Spleen (tissue), 7 donors: ENCODE measurements at regions not wholly inside any gene's neighbourhood (a gene's known extent, or its start where the extent isn't known, plus 50 kb on each side); places are given as distances from the start of the nearest gene placed in this dataset.

Experiments
- POLR2A ChIP-seq, 3 donors: fragments of 450-650 bp; IDR thresholded peaks; one replicate each; pipeline ENCODE4 v1.5.1; 2017; ENCODE audit warnings: antibody characterized with exemption in 3 of 3, mild to moderate bottlenecking in 1 of 3
- POLR2AphosphoS5 ChIP-seq, 3 donors: sonication (generic); formaldehyde crosslinking; IDR thresholded peaks; one replicate each; pipeline ENCODE4 v1.5.1; 2017; ENCODE audit warnings: antibody characterized with exemption in 3 of 3
- TF ChIP-seq, protein P1 (sequence below), 11 experiments: fragments of 200-600 bp in 7 of 11; fragments of 450-650 bp in 4 of 11; sonication (generic) in 4 of 11; IDR thresholded peaks in 8 of 11; conservative IDR thresholded peaks in 3 of 11; 1 replicate in 7 of 11; 2 replicates in 4 of 11; pipeline versions ENCODE4 v1.4.0 to v1.8.0; 2016 to 2021; ENCODE audit warnings: antibody characterized with exemption in 11 of 11, inconsistent platforms in 4 of 11, mild to moderate bottlenecking in 1 of 11
- donor health status: DM: no; HTN: no; CAD: no; lungs with moderate emphysema.
- donor health status: DM: no; HTN: no; CAD: no.
- donor health status: DM: no; HTN: no; CAD: no.

DNA sequence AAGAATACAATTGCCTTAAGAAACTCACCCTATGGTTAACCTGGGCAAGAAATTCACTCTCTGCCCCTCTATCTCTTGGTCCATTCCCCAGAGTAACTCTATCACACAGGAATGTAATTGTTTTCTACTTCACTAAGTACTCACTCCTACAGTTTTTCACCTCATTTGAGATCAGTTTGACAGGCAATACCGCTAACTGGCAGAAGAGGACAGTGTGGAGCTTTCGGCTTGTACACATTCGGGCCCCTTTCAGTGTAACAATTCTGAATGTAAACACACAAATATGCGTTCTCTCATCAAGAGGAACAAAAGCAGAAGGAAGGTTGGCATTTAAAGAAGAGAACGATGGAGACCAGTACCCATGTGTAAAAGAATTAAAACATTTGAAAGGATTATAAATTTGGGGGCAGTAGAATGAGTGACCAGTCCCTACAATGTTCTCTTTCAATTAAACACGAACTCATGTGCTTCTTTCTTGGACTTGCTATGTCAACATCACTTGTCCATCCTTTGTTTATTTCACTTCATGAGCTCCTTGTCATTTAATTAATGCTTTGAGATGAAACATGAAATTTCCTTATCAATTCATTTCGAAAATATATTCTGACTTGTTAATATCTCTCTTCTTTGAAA lies 188.5 kb upstream of the GRAMD2B start:
- TF ChIP-seq, protein P1, sequence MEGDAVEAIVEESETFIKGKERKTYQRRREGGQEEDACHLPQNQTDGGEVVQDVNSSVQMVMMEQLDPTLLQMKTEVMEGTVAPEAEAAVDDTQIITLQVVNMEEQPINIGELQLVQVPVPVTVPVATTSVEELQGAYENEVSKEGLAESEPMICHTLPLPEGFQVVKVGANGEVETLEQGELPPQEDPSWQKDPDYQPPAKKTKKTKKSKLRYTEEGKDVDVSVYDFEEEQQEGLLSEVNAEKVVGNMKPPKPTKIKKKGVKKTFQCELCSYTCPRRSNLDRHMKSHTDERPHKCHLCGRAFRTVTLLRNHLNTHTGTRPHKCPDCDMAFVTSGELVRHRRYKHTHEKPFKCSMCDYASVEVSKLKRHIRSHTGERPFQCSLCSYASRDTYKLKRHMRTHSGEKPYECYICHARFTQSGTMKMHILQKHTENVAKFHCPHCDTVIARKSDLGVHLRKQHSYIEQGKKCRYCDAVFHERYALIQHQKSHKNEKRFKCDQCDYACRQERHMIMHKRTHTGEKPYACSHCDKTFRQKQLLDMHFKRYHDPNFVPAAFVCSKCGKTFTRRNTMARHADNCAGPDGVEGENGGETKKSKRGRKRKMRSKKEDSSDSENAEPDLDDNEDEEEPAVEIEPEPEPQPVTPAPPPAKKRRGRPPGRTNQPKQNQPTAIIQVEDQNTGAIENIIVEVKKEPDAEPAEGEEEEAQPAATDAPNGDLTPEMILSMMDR (IDR thresholded peaks at IDR 0.05 in 8 of 11, conservative IDR thresholded peaks at IDR 0.05 in 3 of 11) = peak in 1 of 11 experiments; percentile 22
- TF ChIP-seq POLR2AphosphoS5 (IDR thresholded peaks at IDR 0.05) (no peak), POLR2A (IDR thresholded peaks at IDR 0.05) (no peak)
